ENCODE measurements at regions not wholly inside any gene's neighbourhood (a gene's known extent, or its start where the extent isn't known, plus 50 kb on each side); places are given as distances from the start of the nearest gene placed in this dataset.

DNA sequence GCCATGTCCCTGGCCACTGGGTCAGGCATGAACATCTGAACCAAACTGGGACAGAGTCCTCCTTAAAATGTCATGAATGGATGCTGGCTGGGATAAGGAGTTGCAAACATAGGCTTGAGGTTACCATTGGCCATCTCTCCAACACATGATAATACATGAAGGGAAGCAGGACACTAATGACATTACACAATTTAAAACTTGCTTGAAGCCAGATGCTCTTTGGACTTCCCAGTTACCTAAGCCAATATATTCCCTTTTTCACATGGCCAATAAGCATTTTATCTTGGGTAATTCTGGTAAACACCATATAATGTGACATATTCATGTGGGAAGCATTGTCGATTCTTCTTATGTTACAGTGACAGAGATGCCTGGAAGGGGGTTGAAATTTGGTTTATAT, 148.0 kb upstream of the PLN start:
- Histone ChIP-seq H3K9ac (ENCODE audit: extremely low read depth, insufficient read length, low read length) (no peak overlapping the region), H3K79me2 (ENCODE audit: insufficient read depth, low read length) (no peaks in the 10 kb centered on the region), H3K18ac (ENCODE audit: insufficient read length, low read depth, low read length) (no peak overlapping the region), H3K23ac (ENCODE audit: insufficient read length, low read depth, low read length) (no peak overlapping the region), H2BK5ac (ENCODE audit: insufficient read length, low read length) (no peak overlapping the region), H2AK5ac (ENCODE audit: insufficient read length, low read length) (no peak overlapping the region), H4K5ac (ENCODE audit: insufficient read length, low read depth, low read length) (no peak overlapping the region), H3K27me3 (ENCODE audit: insufficient read depth, low read length) (no peaks in the 10 kb centered on the region), H4K8ac (replicated peaks; ENCODE audit: insufficient read length, low read depth, low read length) (no peak overlapping the region), H2BK15ac (ENCODE audit: low read depth, low read length) (no peak overlapping the region), H2BK12ac (ENCODE audit: insufficient read length, low read depth, low read length) (no peak overlapping the region), H3K79me1 (ENCODE audit: insufficient read depth, low read depth, low read length, poor library complexity, severe bottlenecking) (no peaks in the 10 kb centered on the region), H3T11ph (ENCODE audit: low read length) (no peak overlapping the region), H4K91ac (ENCODE audit: insufficient read length, low read depth, low read length) (no peak overlapping the region), H4K20me1 (ENCODE audit: control insufficient read depth, insufficient read depth, insufficient read length) (no peaks in the 10 kb centered on the region), H2AFZ (ENCODE audit: low read length) (no peak overlapping the region), H3K27ac (ENCODE audit: insufficient read length, low read depth, low read length) (no peak overlapping the region), H2BK120ac (ENCODE audit: low read depth, low read length, poor library complexity, severe bottlenecking) (no peak overlapping the region), H2BK20ac (ENCODE audit: low read depth, low read length, poor library complexity, severe bottlenecking) (no peak overlapping the region), H3K14ac (ENCODE audit: insufficient read depth, low read length) (no peak overlapping the region), H3K9me3 (ENCODE audit: control insufficient read depth, low read depth, low read length) (no peaks in the 10 kb centered on the region), H3K4ac (ENCODE audit: low read depth, low read length) (no peak overlapping the region), H3K4me1 (ENCODE audit: insufficient read depth, low read length) (no peaks in the 10 kb centered on the region), H3K56ac (ENCODE audit: insufficient read length, low read depth, low read length) (no peak overlapping the region), H3K23me2 (ENCODE audit: insufficient read length, low read depth, low read length, poor library complexity, severe bottlenecking) (no peaks in the 10 kb centered on the region), H3K4me2 (ENCODE audit: insufficient read depth, insufficient read length, low read length) (no peak overlapping the region)
- no peak overlapping the region for H3K27ac Mint-ChIP-seq
- H3K27me3 Mint-ChIP-seq (ENCODE audit: low read depth): no peaks in the 10 kb centered on the region
- no peak overlapping the region for H3K4me3 Mint-ChIP-seq
- DNase-seq: no peak
- TF ChIP-seq, protein P1, sequence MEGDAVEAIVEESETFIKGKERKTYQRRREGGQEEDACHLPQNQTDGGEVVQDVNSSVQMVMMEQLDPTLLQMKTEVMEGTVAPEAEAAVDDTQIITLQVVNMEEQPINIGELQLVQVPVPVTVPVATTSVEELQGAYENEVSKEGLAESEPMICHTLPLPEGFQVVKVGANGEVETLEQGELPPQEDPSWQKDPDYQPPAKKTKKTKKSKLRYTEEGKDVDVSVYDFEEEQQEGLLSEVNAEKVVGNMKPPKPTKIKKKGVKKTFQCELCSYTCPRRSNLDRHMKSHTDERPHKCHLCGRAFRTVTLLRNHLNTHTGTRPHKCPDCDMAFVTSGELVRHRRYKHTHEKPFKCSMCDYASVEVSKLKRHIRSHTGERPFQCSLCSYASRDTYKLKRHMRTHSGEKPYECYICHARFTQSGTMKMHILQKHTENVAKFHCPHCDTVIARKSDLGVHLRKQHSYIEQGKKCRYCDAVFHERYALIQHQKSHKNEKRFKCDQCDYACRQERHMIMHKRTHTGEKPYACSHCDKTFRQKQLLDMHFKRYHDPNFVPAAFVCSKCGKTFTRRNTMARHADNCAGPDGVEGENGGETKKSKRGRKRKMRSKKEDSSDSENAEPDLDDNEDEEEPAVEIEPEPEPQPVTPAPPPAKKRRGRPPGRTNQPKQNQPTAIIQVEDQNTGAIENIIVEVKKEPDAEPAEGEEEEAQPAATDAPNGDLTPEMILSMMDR (conservative IDR thresholded peaks at IDR 0.05): no peak
- WGBS (ENCODE audit: extremely low coverage, insufficient read length, low lambda C conversion rate): no CpG with 5 or more reads among the region's 1 CpG
- H3K4me1 Mint-ChIP-seq: no peaks in the 10 kb centered on the region
- H3K36me3 Mint-ChIP-seq (ENCODE audit: insufficient read depth in 1 of 3, low read depth in 3 of 3): no peaks in the 10 kb centered on the region
- H3K9me3 Mint-ChIP-seq: no peaks in the 10 kb centered on the region
